ENCODE measurements at regions not wholly inside any gene's neighbourhood (a gene's known extent, or its start where the extent isn't known, plus 50 kb on each side); places are given as distances from the start of the nearest gene placed in this dataset.

- Histone ChIP-seq H3K27me3 (no peaks in the 10 kb centered on the region), H3K4me3 (no peak overlapping the region), H3K27ac (no peak overlapping the region), H3K9me3 (no peaks in the 10 kb centered on the region), H3K36me3 (no peaks in the 10 kb centered on the region), H3K4me1 (no peaks in the 10 kb centered on the region)
- intact Hi-C loops (cut with DNase I), result no loop called here
- no peak for DNase-seq
- TF ChIP-seq CTCF (IDR thresholded peaks at IDR 0.05), result no peak
- no peak for ATAC-seq
Observed at GRCh38 chr1:232682248-232682647, 52.3 kb upstream of the SIPA1L2 start.

- TF ChIP-seq CTCF (IDR thresholded peaks at IDR 0.05), result no peak
- Histone ChIP-seq H3K9me3 (no peaks in the 10 kb centered on the region), H3K4me1 (no peaks in the 10 kb centered on the region), H3K27ac (no peak overlapping the region), H3K27me3 (no peaks in the 10 kb centered on the region), H3K4me3 (no peak overlapping the region), H3K36me3 (no peaks in the 10 kb centered on the region)
- intact Hi-C loops (cut with DNase I), result no loop called here
- DNase-seq (no peak), ATAC-seq (no peak)
Observed at GRCh38 chr1:232684371-232685105, 54.6 kb upstream of the SIPA1L2 start.

- Histone ChIP-seq H3K4me3 (no peak overlapping the region), H3K36me3 (no peaks in the 10 kb centered on the region), H3K4me1 (no peaks in the 10 kb centered on the region), H3K27me3 (no peaks in the 10 kb centered on the region), H3K27ac (no peak overlapping the region), H3K9me3 (no peaks in the 10 kb centered on the region)
- no peak for DNase-seq
- intact Hi-C loops (cut with DNase I), result no loop called here
- no peak for ATAC-seq
- TF ChIP-seq CTCF (IDR thresholded peaks at IDR 0.05), result no peak
Observed at GRCh38 chr1:232686346-232686745, 56.4 kb upstream of the SIPA1L2 start.

GRCh38 chr1:232687304-232687703 is 57.4 kb upstream of the SIPA1L2 start:
- no peak overlapping the region for H3K27ac ChIP-seq
- no peaks in the 10 kb centered on the region for H3K27me3 ChIP-seq
- no peak for ATAC-seq
- intact Hi-C loops (cut with DNase I), result no loop called here
- no peak for DNase-seq
- no peaks in the 10 kb centered on the region for H3K9me3 ChIP-seq
- no peak for TF ChIP-seq CTCF (IDR thresholded peaks at IDR 0.05)
- H3K4me1 ChIP-seq, result no peaks in the 10 kb centered on the region
- H3K36me3 ChIP-seq, result no peaks in the 10 kb centered on the region
- no peak overlapping the region for H3K4me3 ChIP-seq

GRCh38 chr1:232687728-232688127 is 57.8 kb upstream of the SIPA1L2 start:
- intact Hi-C loops (cut with DNase I), result no loop called here
- Histone ChIP-seq H3K36me3 (no peaks in the 10 kb centered on the region), H3K27me3 (no peaks in the 10 kb centered on the region), H3K4me3 (no peak overlapping the region), H3K27ac (no peak overlapping the region), H3K9me3 (no peaks in the 10 kb centered on the region), H3K4me1 (no peaks in the 10 kb centered on the region)
- ATAC-seq (no peak), DNase-seq (no peak)
- no peak for TF ChIP-seq CTCF (IDR thresholded peaks at IDR 0.05)
